Fibroblast of skin of right quadriceps (primary cell): ENCODE measurements at regions not wholly inside any gene's neighbourhood (a gene's known extent, or its start where the extent isn't known, plus 50 kb on each side); places are given as distances from the start of the nearest gene placed in this dataset.
"Not testable (repeated sequence)": the region's sequence is repeated elsewhere in the genome, so short reads cannot be mapped to it uniquely, and the experiment has no call there.

Experiments
- DNase-seq: peaks from one replicate; pipeline ENCODE4 v3.0.0-alpha.2; 2013

GRCh38 chr15:77944002-77944867, 133.3 kb downstream of the TBC1D2B start:
- peak; percentile 80 for DNase-seq

DNA sequence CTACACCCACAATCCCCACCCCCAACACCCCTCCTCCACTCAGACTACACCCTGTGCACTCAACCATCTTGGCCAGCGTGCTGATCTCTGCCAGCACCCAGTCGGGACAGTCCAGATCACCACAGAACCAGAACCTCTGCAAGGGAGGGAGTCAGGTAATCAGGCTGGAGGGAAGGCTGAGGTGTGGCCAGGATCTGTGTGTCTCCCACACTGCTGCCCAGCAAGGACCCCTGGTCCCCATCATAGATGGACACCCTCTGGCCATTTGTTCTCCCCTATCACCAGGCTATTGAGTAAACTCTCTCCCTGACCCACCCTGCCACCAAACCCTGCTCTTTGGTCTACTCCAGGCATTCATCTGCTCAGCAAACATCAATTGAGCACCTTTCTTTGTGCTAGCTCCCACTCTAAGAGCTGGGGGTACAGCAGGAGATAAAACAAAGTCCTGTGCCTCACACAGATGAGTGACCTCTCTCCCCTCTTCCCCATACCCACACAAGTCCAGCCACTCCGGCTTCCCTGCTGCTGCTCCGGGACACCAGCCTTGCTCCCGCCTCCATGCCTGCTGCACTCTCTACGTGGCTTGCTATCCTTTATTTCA, 134.8 kb downstream of the TBC1D2B start:
- no peak for DNase-seq

DNA sequence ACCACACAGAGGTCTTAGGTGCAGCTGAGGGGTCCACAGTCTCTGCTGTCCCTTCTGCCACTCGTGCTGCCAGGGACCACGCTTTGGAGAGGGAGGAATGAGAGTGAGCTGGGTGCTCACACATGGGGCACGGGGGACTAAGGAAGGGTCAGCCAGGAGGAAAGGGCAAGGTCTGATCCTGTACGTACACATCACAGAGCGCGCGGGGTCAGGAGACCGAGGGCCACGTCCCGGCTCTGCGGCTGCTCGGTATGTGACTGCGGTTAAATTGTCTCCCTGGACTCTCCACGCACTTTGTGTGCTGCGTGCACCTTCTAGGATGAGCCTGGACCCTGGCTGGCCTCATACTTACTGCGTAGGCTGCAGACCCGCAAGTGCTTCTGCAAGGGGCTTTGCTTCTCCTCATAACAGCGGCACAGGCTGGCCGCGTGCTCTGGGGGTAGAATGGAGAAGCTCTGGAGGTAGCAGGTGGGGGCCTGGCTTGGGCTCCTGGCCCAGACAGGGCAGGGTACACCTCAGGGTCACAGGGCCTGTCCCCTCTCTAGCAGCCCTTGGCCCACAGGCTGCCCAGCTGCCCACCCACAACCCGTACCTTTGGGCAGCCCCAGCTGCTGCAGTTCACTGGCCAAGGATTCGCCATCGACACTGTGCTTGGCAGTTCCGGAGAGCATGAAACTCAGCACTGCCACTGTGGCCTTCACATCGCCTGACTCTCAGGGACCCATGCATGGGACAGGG, 136.3 kb downstream of the TBC1D2B start:
- DNase-seq, result not testable (repeated sequence)

DNA sequence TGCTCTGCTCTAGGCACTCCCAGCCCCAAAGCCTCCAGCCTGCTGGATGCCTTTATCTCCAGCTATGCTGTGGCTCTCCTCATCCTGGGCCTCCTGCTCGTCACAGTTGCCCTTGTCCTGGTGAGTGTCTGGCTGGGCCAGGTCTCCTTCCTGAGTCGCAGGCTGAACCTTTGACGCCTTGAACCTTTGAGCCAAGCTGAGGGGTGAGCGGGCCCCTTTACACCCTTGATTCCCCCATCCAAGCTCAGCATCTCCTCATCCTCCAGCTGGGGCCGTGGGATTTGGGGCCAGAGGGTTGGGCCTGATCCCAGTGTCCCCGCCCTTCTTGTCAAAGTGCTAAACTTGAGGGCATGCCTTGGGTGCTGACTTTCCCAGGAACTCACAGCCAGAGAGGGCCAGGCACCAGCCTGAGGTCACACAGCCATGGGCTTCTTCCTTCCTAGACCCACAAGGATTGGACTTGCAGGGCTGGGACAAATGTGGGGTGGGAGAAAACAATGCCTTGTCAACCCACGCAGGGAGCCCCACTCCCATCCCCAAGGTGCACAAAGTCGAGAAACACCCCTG, 137.0 kb downstream of the TBC1D2B start:
- no peak for DNase-seq

DNA sequence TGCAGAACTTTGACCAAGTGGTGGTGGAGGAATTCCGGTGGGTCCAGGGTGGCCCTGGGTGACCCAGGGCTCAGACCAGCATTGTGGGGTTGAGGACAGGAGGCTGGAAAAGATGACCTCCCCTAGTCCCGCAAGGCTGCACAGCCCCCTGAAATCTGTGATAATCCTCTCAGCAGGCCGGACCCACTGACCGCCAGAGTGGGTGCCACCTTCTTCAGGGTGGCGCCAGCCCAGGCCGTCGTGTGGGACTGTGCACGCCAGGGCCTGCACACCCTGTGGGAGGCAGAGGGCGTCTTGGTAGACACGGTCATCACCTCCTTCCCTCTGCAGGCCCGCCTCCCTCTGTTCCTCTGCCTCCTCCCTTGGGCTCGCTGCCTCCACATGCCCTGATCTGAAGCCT, 137.7 kb downstream of the TBC1D2B start:
- DNase-seq, result no peak

GRCh38 chr15:77939026-77939425, 138.5 kb downstream of the TBC1D2B start:
- DNase-seq, result not testable (repeated sequence)

DNA sequence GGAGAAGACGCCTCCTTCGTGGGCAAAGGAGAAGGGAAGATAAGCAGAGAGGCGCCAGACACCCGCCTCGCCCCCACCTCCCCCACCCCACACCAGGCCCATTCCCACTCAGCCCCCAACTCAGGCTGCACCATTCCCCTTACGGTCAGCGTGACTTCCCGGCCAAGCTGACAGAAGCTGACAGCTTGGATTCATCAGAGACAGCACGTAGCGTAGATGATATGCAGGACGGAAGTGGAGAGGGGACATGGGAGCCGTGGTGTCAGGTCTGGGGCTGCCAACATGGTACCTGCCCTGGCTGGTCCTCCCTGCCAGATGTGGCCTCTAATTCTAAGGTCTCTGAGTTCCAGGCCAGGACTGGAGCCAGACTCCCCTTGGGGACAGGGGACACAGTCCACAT, 139.0 kb downstream of the TBC1D2B start:
- not testable (repeated sequence) for DNase-seq

GRCh38 chr15:77936567-77936966, 140.9 kb downstream of the TBC1D2B start:
- not testable (repeated sequence) for DNase-seq

DNA sequence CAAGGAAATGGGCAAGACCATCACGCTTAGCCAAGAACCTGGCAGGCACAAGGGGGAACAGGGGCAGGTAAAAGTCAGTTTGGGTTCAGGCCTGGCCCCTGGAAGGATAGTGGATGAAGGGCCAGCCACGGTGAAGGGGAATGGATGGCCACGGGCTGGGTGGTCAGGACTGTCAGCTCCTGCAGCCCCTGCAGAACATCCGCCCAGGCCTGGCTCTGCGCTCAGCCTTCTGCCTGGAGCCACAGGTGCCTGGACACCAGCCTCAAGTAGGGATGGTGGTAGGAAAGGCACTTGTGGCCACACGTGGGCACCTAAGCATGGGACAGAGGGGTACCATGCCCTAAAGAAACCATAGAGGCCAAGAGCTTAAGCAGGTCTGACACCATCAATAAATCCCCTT, 143.0 kb downstream of the TBC1D2B start:
- not testable (repeated sequence) for DNase-seq

GRCh38 chr15:77930907-77931306, 146.6 kb downstream of the TBC1D2B start:
- DNase-seq, result not testable (repeated sequence)

DNA sequence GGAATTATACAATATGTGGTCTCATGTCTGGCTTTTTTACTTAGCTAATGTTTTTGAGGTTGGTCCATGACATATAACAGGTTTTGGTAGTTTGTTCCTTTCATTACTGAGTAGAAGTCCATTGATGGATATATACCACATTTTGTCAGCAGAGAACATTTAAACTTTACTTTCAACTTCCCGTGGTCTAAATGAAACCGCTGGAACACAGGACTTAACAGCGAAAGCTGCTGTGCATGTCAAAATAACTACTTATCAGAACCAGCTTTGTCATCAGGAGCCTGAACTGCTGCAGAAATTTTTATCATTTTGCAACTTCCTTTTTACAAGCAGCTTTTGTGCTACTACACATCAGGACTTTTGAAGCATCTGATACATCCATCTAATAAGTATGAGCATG, 147.0 kb downstream of the TBC1D2B start:
- DNase-seq, result not testable (repeated sequence)

DNA sequence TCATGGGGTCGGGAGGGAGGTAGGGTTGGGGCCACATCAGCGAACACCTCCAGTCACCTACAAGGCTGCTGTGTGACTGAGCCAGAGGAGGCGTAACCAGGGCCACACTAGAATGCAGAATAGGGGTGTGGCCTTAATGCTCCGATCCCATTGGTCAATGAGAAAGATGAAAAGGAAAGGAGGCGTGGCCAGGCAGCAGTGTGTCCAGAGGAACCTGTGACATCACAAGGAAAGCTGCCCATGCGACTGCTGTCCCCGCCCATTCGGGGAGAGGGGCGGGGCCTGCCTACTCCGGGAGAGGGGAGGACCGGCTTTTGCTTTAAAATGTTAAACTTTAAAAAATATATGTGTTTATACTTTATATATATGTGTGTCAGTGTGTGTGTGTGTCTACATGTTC, 150.7 kb downstream of the TBC1D2B start:
- DNase-seq, result not testable (repeated sequence)

DNA sequence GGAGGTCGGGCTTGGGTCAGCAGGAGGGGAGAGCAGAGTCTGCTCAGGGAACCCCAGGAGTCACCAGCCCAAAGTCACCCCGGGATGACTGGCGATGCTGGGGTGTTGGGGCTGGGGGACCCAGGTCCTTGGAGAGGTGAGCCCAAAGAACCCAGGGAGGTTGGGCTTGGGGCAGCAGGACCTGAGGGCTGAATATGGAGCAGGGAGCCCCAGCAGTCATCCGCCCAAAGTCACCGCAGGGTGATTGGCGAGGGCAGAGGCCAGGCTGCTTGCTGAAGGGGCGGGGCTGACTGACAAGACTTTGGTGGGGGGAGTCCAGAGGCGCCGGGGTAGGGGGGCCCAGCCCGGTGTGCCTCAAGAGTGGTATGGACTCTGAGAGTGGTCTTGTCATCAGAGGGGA, 151.2 kb downstream of the TBC1D2B start:
- not testable (repeated sequence) for DNase-seq

DNA sequence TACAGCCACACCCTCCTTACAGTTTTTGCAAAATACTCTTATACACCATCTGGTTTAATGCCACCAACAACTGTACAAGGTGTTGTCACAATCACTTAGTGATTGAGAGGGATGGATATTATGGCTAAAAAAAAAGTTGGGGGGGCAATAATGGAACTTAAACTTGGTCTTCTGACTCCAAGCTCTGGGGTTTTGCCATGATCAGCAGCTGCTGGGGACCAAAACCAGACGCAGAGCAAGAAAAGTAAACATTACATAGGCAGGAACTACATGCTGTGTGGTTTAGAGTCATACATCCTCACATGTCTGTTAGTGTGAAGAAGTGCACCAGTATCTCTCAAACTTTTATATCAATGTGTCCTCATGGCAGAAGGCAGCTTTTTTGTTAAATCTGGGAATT, 152.4 kb downstream of the TBC1D2B start:
- not testable (repeated sequence) for DNase-seq

DNA sequence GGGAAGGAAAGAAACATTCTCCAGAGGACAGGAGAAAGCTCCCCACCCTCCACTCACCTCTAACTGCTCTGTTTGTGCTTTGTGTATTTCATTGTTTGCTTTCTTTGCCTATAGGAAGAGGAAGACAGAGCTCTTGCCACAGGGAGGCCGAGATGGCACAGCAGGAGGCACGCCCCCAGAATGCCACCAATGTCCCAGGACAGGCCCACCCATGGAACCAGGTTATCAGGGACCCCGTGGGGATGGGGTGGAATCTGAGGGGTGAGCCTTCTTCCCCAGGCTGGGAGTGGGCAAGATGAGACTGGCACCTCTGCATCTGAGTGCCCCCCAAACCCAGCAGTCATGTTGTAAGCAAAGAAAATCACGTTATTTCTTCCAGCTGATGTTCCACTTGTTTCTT, 155.8 kb downstream of the TBC1D2B start:
- no peak for DNase-seq

GRCh38 chr15:77916966-77917635, 160.4 kb downstream of the TBC1D2B start:
- not testable (repeated sequence) for DNase-seq

GRCh38 chr15:77915961-77916330, 161.6 kb downstream of the TBC1D2B start:
- DNase-seq, result not testable (repeated sequence)

DNA sequence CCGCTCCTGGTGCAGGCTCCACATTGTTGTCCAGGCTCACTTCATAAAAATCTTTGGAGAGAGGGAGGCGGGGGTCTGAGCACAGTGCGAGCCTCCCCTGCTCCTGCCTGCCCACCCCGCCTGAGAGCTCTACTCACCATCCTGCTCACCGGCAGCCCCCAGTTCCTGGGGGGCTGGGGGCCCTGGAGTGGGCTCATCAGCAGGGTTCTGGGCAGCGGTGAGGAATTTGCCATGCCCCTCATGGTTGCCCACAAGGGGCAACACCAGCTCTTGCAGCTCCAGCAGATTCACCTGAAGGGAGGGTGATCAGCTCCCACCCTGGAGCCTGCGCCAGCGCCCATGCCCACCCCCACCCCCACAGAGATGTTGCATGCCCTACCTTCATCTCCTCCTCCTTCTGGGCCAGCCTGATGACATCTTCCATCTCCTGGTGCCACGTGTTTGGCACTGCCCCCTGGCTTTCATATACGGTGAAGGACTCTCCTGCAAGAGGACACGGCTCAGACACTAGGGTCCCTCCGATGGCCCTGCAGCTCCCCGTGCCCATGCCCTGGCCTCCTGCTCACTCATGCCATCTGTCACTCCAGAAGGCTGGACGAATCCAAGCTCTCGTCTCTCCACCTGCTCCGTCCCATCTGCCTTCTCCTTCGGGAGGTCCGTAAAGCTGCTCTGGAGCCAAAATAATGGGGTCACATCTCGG, 162.1 kb downstream of the TBC1D2B start:
- DNase-seq, result no peak

- DNase-seq, result not testable (repeated sequence)
Measured at GRCh38 chr15:77914531-77914930, 163.0 kb downstream of the TBC1D2B start.

DNA sequence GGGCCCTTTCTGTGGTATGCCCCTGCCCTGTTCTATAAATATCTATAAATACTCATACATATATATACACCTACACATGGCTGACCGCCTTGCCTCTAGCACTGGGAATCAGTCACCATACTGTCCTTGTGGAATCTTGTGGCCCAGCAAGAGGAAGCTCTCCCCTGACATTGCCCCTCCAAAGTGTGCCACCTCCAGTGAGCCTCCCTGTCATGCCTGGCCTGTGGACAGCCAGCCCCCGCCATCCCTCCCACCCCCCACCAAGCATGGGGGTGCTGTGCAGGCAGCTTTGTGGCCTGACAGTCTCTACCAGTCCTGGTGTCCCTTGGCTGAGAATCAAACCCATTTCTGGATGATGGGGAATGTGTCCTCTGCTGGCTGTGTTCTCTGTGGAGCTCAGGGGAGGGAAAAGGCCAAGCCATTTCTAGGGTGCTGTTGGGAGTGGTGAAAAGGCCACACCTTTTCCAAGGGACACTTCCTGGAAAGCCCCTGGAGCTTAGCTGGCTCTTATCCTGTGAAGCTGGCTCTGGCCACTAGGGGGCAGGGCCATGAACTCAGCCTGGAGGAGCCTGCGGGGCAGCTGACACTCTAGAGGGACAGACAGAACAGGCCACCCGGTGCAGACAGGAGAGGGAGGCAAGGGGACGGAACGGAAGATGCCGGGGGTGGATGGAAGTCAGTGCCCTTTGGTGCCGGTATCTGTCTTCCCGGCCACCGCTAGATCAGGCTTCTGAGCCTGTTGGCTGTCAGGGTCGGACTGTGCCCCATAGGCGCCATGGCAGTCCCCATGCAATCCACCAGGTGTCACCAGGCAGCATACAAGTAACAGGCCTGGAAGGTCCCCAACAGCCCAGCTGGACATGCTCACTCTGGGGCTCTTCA, 167.2 kb downstream of the TBC1D2B start:
- peak; percentile 67 for DNase-seq
